Mesenchymal stem cell (in vitro differentiated cells and primary cell): ENCODE measurements at regions not wholly inside any gene's neighbourhood (a gene's known extent, or its start where the extent isn't known, plus 50 kb on each side); places are given as distances from the start of the nearest gene placed in this dataset.
"Not testable (repeated sequence)": the region's sequence is repeated elsewhere in the genome, so short reads cannot be mapped to it uniquely, and the experiment has no call there.

Source experiments
- DNase-seq: peaks from one replicate; pipeline ENCODE4 v3.0.0-alpha.2; 2013
- H2AFZ ChIP-seq: one replicate; pipeline ENCODE4 v1.6.1; 2013; ENCODE audit warnings: low read depth, mild to moderate bottlenecking, control low read depth, inconsistent platforms, low read length, moderate library complexity
- H2AK5ac ChIP-seq: 2 replicates; pipeline ENCODE4 v1.6.1; 2013; ENCODE audit warnings: low read length, moderate library complexity, mild to moderate bottlenecking, inconsistent platforms; ENCODE audit not compliant: severe bottlenecking
- H2BK120ac ChIP-seq: one replicate; pipeline ENCODE4 v1.6.1; 2013; ENCODE audit warnings: low read depth, mild to moderate bottlenecking, inconsistent platforms, low read length, moderate library complexity
- H2BK12ac ChIP-seq, 2 experiments: one replicate each; pipeline ENCODE4 v1.6.1; 2013; ENCODE audit warnings: inconsistent platforms in 2 of 2, low read length in 2 of 2, mild to moderate bottlenecking in 2 of 2, moderate library complexity in 2 of 2, control low read depth in 1 of 2
- H2BK15ac ChIP-seq: one replicate; pipeline ENCODE4 v1.6.1; 2013; ENCODE audit warnings: mild to moderate bottlenecking, low read depth, inconsistent platforms; ENCODE audit not compliant: poor library complexity, severe bottlenecking
- H2BK5ac ChIP-seq: 2 replicates; pipeline ENCODE4 v1.6.1; 2013; ENCODE audit warnings: low read depth, mild to moderate bottlenecking, low read length, control low read depth, inconsistent platforms; ENCODE audit not compliant: poor library complexity, severe bottlenecking
- H3K14ac ChIP-seq, 2 experiments: one replicate each; pipeline ENCODE4 v1.6.1; 2013; ENCODE audit warnings: inconsistent platforms in 2 of 2, low read length in 2 of 2, control low read depth in 1 of 2, mild to moderate bottlenecking in 1 of 2, moderate library complexity in 1 of 2
- H3K18ac ChIP-seq, 2 experiments: one replicate each; pipeline ENCODE4 v1.6.1; 2013; ENCODE audit warnings: inconsistent platforms in 2 of 2, low read length in 2 of 2, control low read depth in 1 of 2, low read depth in 1 of 2, mild to moderate bottlenecking in 1 of 2
- H3K23ac ChIP-seq, 2 experiments: one replicate each; pipeline ENCODE4 v1.6.1; 2013; ENCODE audit warnings: inconsistent platforms in 2 of 2, low read length in 2 of 2, mild to moderate bottlenecking in 2 of 2, moderate library complexity in 2 of 2, control low read depth in 1 of 2
- H3K27ac ChIP-seq: 2 replicates; pipeline ENCODE4 v1.5.1; 2013; ENCODE audit warnings: mild to moderate bottlenecking, moderate library complexity, low read length, control low read depth, inconsistent platforms; ENCODE audit not compliant: poor library complexity, severe bottlenecking
- H3K27me3 ChIP-seq, 2 experiments: 2 replicates each; pipeline versions ENCODE4 v1.6.1 to v1.7.0; 2013; ENCODE audit warnings: low read length in 2 of 2, mild to moderate bottlenecking in 2 of 2, moderate library complexity in 2 of 2, control low read depth in 1 of 2, inconsistent platforms in 1 of 2; ENCODE audit not compliant: control insufficient read depth in 1 of 2, insufficient read depth in 1 of 2
- H3K36me3 ChIP-seq, 2 experiments: 2 replicates each; pipeline versions ENCODE4 v1.6.1 to v1.7.0; 2013; ENCODE audit warnings: low read length in 2 of 2, control low read depth in 1 of 2, inconsistent platforms in 1 of 2, low read depth in 1 of 2, mild to moderate bottlenecking in 1 of 2; ENCODE audit not compliant: insufficient read depth in 2 of 2, control insufficient read depth in 1 of 2
- H3K4ac ChIP-seq, 2 experiments: one replicate each; pipeline ENCODE4 v1.6.1; 2013; ENCODE audit warnings: inconsistent platforms in 2 of 2, low read length in 2 of 2, mild to moderate bottlenecking in 2 of 2, moderate library complexity in 2 of 2, control low read depth in 1 of 2, low read depth in 1 of 2
- H3K4me1 ChIP-seq: 2 replicates; pipeline ENCODE4 v1.6.1; 2013; ENCODE audit warnings: low read depth, low read length, control low read depth; ENCODE audit not compliant: control insufficient read depth, insufficient read depth
- H3K4me2 ChIP-seq: 2 replicates; pipeline ENCODE4 v1.6.1; 2013; ENCODE audit warnings: low read length, mild to moderate bottlenecking, inconsistent platforms; ENCODE audit not compliant: poor library complexity, severe bottlenecking
- H3K4me3 ChIP-seq, 2 experiments: 2 replicates each; pipeline versions ENCODE4 v1.5.1 to v1.7.0; 2013; ENCODE audit warnings: low read length in 2 of 2, mild to moderate bottlenecking in 2 of 2, control low read depth in 1 of 2, low read depth in 1 of 2; ENCODE audit not compliant: insufficient read depth in 1 of 2
- H3K79me1 ChIP-seq: replicated peaks from 2 replicates; pipeline ENCODE4 v1.6.1; 2013; ENCODE audit warnings: mild to moderate bottlenecking, control low read depth, low read length, inconsistent platforms; ENCODE audit not compliant: poor library complexity, severe bottlenecking
- H3K9ac ChIP-seq: 2 replicates; pipeline ENCODE4 v1.7.0; 2013; ENCODE audit warnings: mild to moderate bottlenecking, low read length, moderate library complexity
- H3K9me3 ChIP-seq: 2 replicates; pipeline ENCODE4 v1.7.0; 2013; ENCODE audit warnings: mild to moderate bottlenecking, low read length; ENCODE audit not compliant: control insufficient read depth
- H4K8ac ChIP-seq: one replicate; pipeline ENCODE4 v1.6.1; 2013; ENCODE audit warnings: inconsistent platforms, mild to moderate bottlenecking, low read length, moderate library complexity
- H4K91ac ChIP-seq: one replicate; pipeline ENCODE4 v1.6.1; 2013; ENCODE audit warnings: mild to moderate bottlenecking, low read length, inconsistent platforms
- WGBS: methylation state at CpG from one replicate; pipeline ENCODE4 v1.1.7; 2013; ENCODE audit warnings: mixed read lengths; 5-methylcytosine and 5-hydroxymethylcytosine counted together

- 18% methylated on average over 2 of the region's 2 CpGs for WGBS
- no peak overlapping the region for H3K23ac ChIP-seq
These were observed 191.3 kb upstream of the KCNJ3 start for GRCh38 chr2:154507186-154507585.

GRCh38 chr2:154518872-154519271, 179.6 kb upstream of the KCNJ3 start:
- Histone ChIP-seq H2BK120ac (no peak overlapping the region), H2BK5ac (no peak overlapping the region), H4K8ac (no peak overlapping the region), H2AK5ac (no peak overlapping the region), H3K27ac (no peak overlapping the region), H3K36me3 (no peaks in the 10 kb centered on the region), H3K23ac (no peak overlapping the region), H3K14ac (no peak overlapping the region), H2BK12ac (no peak overlapping the region), H3K9ac (no peak overlapping the region), H3K4ac (no peak overlapping the region), H2BK15ac (no peak overlapping the region), H3K9me3 (no peaks in the 10 kb centered on the region), H3K27me3 (no peaks in the 10 kb centered on the region), H3K4me2 (no peak overlapping the region), H3K4me1 (no peaks in the 10 kb centered on the region), H3K79me1 (no peaks in the 10 kb centered on the region), H2AFZ (no peak overlapping the region), H3K18ac (no peak overlapping the region), H4K91ac (no peak overlapping the region), H3K4me3 (no peak overlapping the region)
- DNase-seq, result no peak
- 67% methylated on average over 1 of the region's 1 CpG for WGBS

More at GRCh38 chr2:154507186-154507585, 191.3 kb upstream of the KCNJ3 start:
- no peak overlapping the region for H2BK15ac ChIP-seq
- no peak overlapping the region for H3K14ac ChIP-seq
- no peaks in the 10 kb centered on the region for H3K27me3 ChIP-seq
- no peaks in the 10 kb centered on the region for H3K79me1 ChIP-seq
- no peak overlapping the region for H2BK5ac ChIP-seq
- H3K4ac ChIP-seq, result no peak overlapping the region
- H3K4me2 ChIP-seq, result no peak overlapping the region
- no peaks in the 10 kb centered on the region for H3K9me3 ChIP-seq
- no peaks in the 10 kb centered on the region for H3K36me3 ChIP-seq
- H3K4me1 ChIP-seq, result no peaks in the 10 kb centered on the region
- no peak overlapping the region for H3K4me3 ChIP-seq
- H2AFZ ChIP-seq, result no peak overlapping the region
- no peak overlapping the region for H2BK120ac ChIP-seq
- no peak for DNase-seq
- no peak overlapping the region for H3K9ac ChIP-seq
- no peak overlapping the region for H3K27ac ChIP-seq
- H3K18ac ChIP-seq, result no peak overlapping the region
- no peak overlapping the region for H4K8ac ChIP-seq
- H2AK5ac ChIP-seq, result no peak overlapping the region
- H2BK12ac ChIP-seq, result no peak overlapping the region
- no peak overlapping the region for H4K91ac ChIP-seq

GRCh38 chr2:154520951-154521350, 177.5 kb upstream of the KCNJ3 start:
- not testable (repeated sequence) for H2AK5ac ChIP-seq, H3K4me1 ChIP-seq, DNase-seq, H3K4me3 ChIP-seq, H3K23ac ChIP-seq, H3K9ac ChIP-seq, H2AFZ ChIP-seq, H3K18ac ChIP-seq, H2BK15ac ChIP-seq, H3K9me3 ChIP-seq, H4K91ac ChIP-seq, H3K27me3 ChIP-seq, H3K79me1 ChIP-seq, H4K8ac ChIP-seq, H3K27ac ChIP-seq, H2BK120ac ChIP-seq, H3K4ac ChIP-seq, H2BK5ac ChIP-seq, H2BK12ac ChIP-seq, H3K4me2 ChIP-seq, H3K14ac ChIP-seq, H3K36me3 ChIP-seq
- WGBS, result 75% methylated on average over 4 of the region's 4 CpGs

- no peak overlapping the region for H2BK15ac ChIP-seq
- H3K27ac ChIP-seq, result no peak overlapping the region
- H3K9ac ChIP-seq, result no peak overlapping the region
- no peak overlapping the region for H3K14ac ChIP-seq
- H3K36me3 ChIP-seq, result no peaks in the 10 kb centered on the region
- H3K23ac ChIP-seq, result no peak overlapping the region
- DNase-seq, result no peak
- no peak overlapping the region for H2AK5ac ChIP-seq
- no peak overlapping the region for H2BK5ac ChIP-seq
- H3K9me3 ChIP-seq, result no peaks in the 10 kb centered on the region
- H3K4me2 ChIP-seq, result no peak overlapping the region
- no peak overlapping the region for H2BK12ac ChIP-seq
- no peak overlapping the region for H2BK120ac ChIP-seq
- H3K27me3 ChIP-seq, result no peaks in the 10 kb centered on the region
- H3K4ac ChIP-seq, result no peak overlapping the region
- H3K18ac ChIP-seq, result no peak overlapping the region
- no peak overlapping the region for H2AFZ ChIP-seq
- no peaks in the 10 kb centered on the region for H3K4me1 ChIP-seq
- no peak overlapping the region for H4K91ac ChIP-seq
- 68% methylated on average over 2 of the region's 2 CpGs for WGBS
- no peaks in the 10 kb centered on the region for H3K79me1 ChIP-seq
- H4K8ac ChIP-seq, result no peak overlapping the region
- no peak overlapping the region for H3K4me3 ChIP-seq
These were observed 172.3 kb upstream of the KCNJ3 start for GRCh38 chr2:154526234-154526633.
